C1 segment of cervical spinal cord (tissue), 14 donors: ENCODE measurements at regions not wholly inside any gene's neighbourhood (a gene's known extent, or its start where the extent isn't known, plus 50 kb on each side); places are given as distances from the start of the nearest gene placed in this dataset.

Experiments
- DNase-seq, 14 donors: peaks; one replicate each; lab custom pipeline; 2025; lab: John Stamatoyannopoulos, UW

GRCh38 chr12:111040690-111041089 is 120.3 kb upstream of the MYL2 start:
- DNase-seq = no peak

- DNase-seq = no peak
Observed at GRCh38 chr12:111038941-111039340, 118.6 kb upstream of the MYL2 start.

GRCh38 chr12:111038077-111038476 is 117.7 kb upstream of the MYL2 start:
- no peak for DNase-seq

- DNase-seq = no peak
Observed at GRCh38 chr12:111037047-111037446, 116.7 kb upstream of the MYL2 start.

- no peak for DNase-seq
Observed at GRCh38 chr12:111035578-111036301, 115.4 kb upstream of the MYL2 start.

GRCh38 chr12:111034886-111035577 is 114.7 kb upstream of the MYL2 start:
- no peak for DNase-seq

GRCh38 chr12:111034083-111034885 is 113.9 kb upstream of the MYL2 start, which contains the start of gene CUX2:
CUX2 (plus strand) TSS chr12:111034165.
- no peak for DNase-seq

GRCh38 chr12:111033281-111034082 is 113.1 kb upstream of the MYL2 start:
- no peak for DNase-seq

GRCh38 chr12:111032591-111032919 is 112.2 kb upstream of the MYL2 start:
- no peak for DNase-seq

GRCh38 chr12:111031916-111032590 is 111.7 kb upstream of the MYL2 start:
- DNase-seq = no peak

- no peak for DNase-seq
Observed at GRCh38 chr12:111030800-111031199, 110.4 kb upstream of the MYL2 start.

- DNase-seq = no peak
Observed at GRCh38 chr12:111029732-111030131, 109.4 kb upstream of the MYL2 start.

- DNase-seq = no peak
Observed at GRCh38 chr12:111029305-111029704, 108.9 kb upstream of the MYL2 start.

- DNase-seq = no peak
Observed at GRCh38 chr12:111028830-111029229, 108.5 kb upstream of the MYL2 start.

- DNase-seq = no peak
Observed at GRCh38 chr12:111027431-111027830, 107.1 kb upstream of the MYL2 start.

GRCh38 chr12:111025792-111026430 is 105.5 kb upstream of the MYL2 start:
- DNase-seq = no peak

- no peak for DNase-seq
Observed at GRCh38 chr12:111025301-111025700, 104.9 kb upstream of the MYL2 start.

- DNase-seq = peak in 8 of 14 donors; percentile 0 to 6 (median 2)
Observed at GRCh38 chr12:111024205-111024801, 103.9 kb upstream of the MYL2 start.

- no peak for DNase-seq
Observed at GRCh38 chr12:111022386-111022785, 102.0 kb upstream of the MYL2 start.

- no peak for DNase-seq
Observed at GRCh38 chr12:111014547-111014946, 94.2 kb upstream of the MYL2 start.
